ENCODE measurements at regions not wholly inside any gene's neighbourhood (a gene's known extent, or its start where the extent isn't known, plus 50 kb on each side); places are given as distances from the start of the nearest gene placed in this dataset.

DNA sequence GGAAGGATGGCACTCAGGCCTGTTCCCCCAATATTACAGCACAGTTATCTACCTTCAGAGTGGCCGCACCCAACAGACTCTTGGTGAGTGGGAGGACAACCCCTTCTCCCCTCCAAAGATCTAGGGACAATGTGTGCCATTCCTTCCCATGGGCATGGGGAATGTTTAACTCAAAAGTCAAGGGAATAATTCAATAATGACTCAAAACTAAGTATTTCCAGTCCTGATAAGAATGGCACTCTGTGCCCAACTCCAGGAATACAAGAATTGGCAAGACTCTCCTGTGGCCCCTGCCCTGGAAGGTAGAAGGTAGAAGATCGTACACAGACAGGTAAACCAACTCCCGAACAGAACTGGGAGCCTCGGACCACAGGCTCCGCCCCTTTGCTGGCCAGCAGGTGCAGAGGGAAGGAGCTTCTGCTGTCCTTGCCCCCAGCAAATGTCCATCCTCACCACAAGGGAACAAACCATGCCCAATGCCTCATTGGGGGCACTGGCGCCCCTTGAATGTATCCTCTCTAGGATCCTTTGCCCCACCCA lies 514.0 kb downstream of the NPHP4 start:
- H3K4me3 ChIP-seq (ENCODE audit: low read depth, low read length), result no peak overlapping the region

DNA sequence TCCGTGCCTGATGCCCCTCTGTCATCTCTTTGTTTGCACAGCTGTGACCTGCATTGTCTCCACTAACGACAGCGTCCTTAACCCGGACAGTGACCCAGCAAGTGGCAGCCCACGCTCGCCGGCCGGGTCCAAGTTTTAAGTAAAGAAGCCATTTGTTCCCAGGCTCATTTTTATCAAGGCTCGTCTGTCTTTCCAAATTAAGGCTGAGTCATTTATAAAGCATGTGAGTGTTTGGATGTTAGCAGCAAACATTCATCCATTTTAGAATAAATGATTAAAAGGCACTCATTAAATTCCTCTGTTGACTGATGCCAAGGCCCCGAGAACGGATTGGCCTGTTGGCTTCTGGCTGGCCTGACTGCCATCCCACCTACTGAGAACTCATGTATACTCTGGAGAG lies 514.5 kb downstream of the NPHP4 start:
- TF ChIP-seq, protein P1, sequence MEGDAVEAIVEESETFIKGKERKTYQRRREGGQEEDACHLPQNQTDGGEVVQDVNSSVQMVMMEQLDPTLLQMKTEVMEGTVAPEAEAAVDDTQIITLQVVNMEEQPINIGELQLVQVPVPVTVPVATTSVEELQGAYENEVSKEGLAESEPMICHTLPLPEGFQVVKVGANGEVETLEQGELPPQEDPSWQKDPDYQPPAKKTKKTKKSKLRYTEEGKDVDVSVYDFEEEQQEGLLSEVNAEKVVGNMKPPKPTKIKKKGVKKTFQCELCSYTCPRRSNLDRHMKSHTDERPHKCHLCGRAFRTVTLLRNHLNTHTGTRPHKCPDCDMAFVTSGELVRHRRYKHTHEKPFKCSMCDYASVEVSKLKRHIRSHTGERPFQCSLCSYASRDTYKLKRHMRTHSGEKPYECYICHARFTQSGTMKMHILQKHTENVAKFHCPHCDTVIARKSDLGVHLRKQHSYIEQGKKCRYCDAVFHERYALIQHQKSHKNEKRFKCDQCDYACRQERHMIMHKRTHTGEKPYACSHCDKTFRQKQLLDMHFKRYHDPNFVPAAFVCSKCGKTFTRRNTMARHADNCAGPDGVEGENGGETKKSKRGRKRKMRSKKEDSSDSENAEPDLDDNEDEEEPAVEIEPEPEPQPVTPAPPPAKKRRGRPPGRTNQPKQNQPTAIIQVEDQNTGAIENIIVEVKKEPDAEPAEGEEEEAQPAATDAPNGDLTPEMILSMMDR (IDR thresholded peaks at IDR 0.05; ENCODE audit: control insufficient read depth, extremely low read depth, insufficient read depth), result no peak
- H3K4me3 ChIP-seq (ENCODE audit: low read depth, low read length), result no peak overlapping the region
- no peak for DNase-seq (ENCODE audit: low read depth)

More for the DNA sequence above, 514.0 kb downstream of the NPHP4 start:
- DNase-seq (ENCODE audit: low read depth), result no peak
- TF ChIP-seq, protein P1 (IDR thresholded peaks at IDR 0.05; ENCODE audit: control insufficient read depth, extremely low read depth, insufficient read depth), result no peak

DNA sequence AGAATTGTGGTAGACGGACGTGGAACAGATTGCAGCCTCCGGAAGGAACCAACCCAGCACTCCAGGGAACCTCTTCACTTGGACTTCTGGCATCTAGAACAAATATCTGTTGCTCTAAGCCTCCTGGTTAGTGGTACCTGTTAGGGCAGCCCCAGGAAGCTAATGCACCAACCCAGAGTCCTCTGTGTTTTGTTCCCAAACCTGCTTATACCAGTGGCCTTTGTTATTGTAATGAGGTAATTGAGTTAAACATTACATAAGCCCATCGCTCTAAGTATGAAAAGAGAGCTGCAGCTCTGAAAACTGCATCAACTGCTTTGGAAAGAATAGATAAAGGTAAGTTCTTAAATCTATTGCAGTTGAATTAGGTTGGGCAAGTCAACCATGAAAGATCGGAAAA lies 516.7 kb downstream of the NPHP4 start:
- no peak for DNase-seq (ENCODE audit: low read depth)
- TF ChIP-seq, protein P1 (IDR thresholded peaks at IDR 0.05; ENCODE audit: control insufficient read depth, extremely low read depth, insufficient read depth), result no peak
- no peak overlapping the region for H3K4me3 ChIP-seq (ENCODE audit: low read depth, low read length)

DNA sequence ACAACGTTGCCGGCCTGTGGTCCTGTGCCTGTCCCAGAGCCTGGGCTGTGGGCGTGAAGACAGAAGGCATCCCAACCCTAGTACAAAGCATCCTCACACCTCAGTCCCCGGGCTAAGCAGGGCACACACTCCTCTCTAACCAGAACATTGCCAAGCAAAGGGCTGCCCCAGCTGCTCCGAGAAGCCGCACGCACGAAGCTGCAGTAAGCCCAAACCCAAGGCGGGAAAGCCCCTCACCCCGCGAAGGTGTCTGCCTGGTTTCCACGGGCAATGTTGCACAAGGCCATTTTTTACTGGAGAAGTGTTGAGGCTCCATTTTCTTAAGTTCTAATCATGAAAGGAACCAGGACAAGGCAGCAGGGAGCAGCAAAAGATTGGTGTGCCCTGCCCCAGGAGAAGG lies 519.0 kb downstream of the NPHP4 start:
- TF ChIP-seq, protein P1 (IDR thresholded peaks at IDR 0.05; ENCODE audit: control insufficient read depth, extremely low read depth, insufficient read depth), result no peak
- DNase-seq (ENCODE audit: low read depth), result no peak

DNA sequence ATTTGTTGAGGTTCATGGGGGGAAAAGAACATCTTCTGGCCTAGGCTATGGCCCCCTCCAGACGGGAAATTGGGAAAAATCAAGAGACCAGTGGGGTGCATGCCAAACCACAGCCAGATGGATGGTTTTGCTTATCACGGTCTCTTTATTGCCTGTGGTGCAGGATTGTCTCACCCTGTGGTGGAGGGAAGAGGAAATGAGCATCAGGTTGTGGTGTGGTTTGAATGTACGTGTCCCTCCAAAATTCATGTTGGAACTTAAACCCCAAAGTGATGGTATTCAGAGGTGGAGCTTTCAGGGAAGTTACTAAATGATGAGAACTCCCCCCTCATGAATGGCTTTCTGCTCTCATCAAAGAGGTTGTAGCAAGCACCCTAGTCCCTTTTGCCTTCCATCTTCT lies 525.7 kb downstream of the NPHP4 start:
- TF ChIP-seq, protein P1 (IDR thresholded peaks at IDR 0.05; ENCODE audit: control insufficient read depth, extremely low read depth, insufficient read depth), result no peak
- DNase-seq (ENCODE audit: low read depth), result no peak
- no peak overlapping the region for H3K4me3 ChIP-seq (ENCODE audit: low read depth, low read length)

More for the DNA sequence above, 519.0 kb downstream of the NPHP4 start:
- H3K4me3 ChIP-seq (ENCODE audit: low read depth, low read length), result no peak overlapping the region

DNA sequence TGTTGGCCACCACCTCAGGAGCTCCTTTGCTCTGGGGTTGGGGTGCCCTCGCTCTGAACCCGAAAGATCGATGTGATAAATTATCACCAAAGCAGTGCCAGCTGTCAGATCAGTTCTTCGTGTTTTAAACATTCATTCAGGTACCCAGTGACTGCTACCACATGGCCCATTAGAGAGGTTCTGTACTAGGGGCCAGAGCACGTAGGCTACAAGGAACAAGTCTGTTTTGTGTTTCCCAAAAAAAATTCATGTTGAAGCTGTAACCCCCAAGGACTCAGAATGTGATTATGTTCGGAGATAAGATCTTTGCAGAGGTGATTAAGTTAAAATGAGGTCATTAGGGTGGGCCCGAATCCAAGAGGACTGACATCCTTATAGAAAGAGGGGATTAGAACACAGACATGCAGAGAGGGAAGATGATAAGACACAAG lies 526.9 kb downstream of the NPHP4 start:
- no peak for DNase-seq (ENCODE audit: low read depth)
- H3K4me3 ChIP-seq (ENCODE audit: low read depth, low read length), result no peak overlapping the region
- TF ChIP-seq, protein P1 (IDR thresholded peaks at IDR 0.05; ENCODE audit: control insufficient read depth, extremely low read depth, insufficient read depth), result no peak

DNA sequence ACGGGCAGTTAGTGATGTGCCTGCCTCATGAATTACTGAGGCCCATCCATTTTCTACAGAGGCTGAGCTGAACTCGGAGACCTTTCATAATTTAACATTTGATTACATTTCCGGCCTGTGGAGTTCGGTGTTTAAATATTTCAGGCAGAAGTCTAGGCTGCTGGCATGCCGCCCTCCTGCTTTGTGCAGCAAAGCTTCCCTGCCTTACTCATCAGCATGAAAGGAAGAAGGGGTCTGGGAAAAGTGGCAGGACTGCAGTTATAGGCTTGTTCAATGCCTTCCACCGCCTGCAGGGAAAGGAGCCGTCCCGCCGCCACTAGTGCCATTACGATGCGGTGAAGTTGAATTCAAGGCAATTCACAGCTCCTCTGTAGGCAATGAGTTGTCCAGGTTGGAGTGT lies 527.9 kb downstream of the NPHP4 start:
- DNase-seq (ENCODE audit: low read depth), result no peak
- H3K4me3 ChIP-seq (ENCODE audit: low read depth, low read length), result no peak overlapping the region
- TF ChIP-seq, protein P1 (IDR thresholded peaks at IDR 0.05; ENCODE audit: control insufficient read depth, extremely low read depth, insufficient read depth), result no peak
